Neural cell (in vitro differentiated cells): ENCODE measurements at regions not wholly inside any gene's neighbourhood (a gene's known extent, or its start where the extent isn't known, plus 50 kb on each side); places are given as distances from the start of the nearest gene placed in this dataset.

ENCODE experiments used
- H2AFZ ChIP-seq: fragments of 200-600, 300-800 bp; sonication (generic), shearing (Covaris generic); 2 replicates; pipeline ENCODE4 v1.6.0; 2014; ENCODE audit warnings: low read depth, mild to moderate bottlenecking, antibody characterized with exemption, low read length, moderate library complexity
- H3F3A ChIP-seq: fragments of 200-600 bp; shearing (Covaris generic); 2 replicates; pipeline ENCODE4 v1.6.1; 2016; ENCODE audit warnings: mild to moderate bottlenecking, moderate library complexity, mixed read lengths, antibody characterized with exemption, low read length; ENCODE audit not compliant: insufficient read depth, poor library complexity, severe bottlenecking
- H3K27ac ChIP-seq: fragments of 200-600, 300-800 bp; sonication (generic), shearing (Covaris generic); 2 replicates; pipeline ENCODE4 v1.5.1; 2014; ENCODE audit warnings: mild to moderate bottlenecking, low read length, moderate library complexity
- H3K27me3 ChIP-seq: fragments of 300-800, 200-600 bp; sonication (generic), shearing (Covaris generic); 2 replicates; pipeline ENCODE4 v1.6.0; 2014; ENCODE audit warnings: mild to moderate bottlenecking, low read depth, low read length, moderate library complexity; ENCODE audit not compliant: insufficient read depth
- H3K36me3 ChIP-seq: fragments of 300-800, 200-600 bp; sonication (generic), shearing (Covaris generic); 2 replicates; pipeline ENCODE4 v1.5.1; 2014; ENCODE audit warnings: mild to moderate bottlenecking, antibody characterized with exemption, low read length, moderate library complexity; ENCODE audit not compliant: insufficient read depth
- H3K4me2 ChIP-seq: fragments of 300-800, 200-600 bp; sonication (generic), shearing (Covaris generic); 2 replicates; pipeline ENCODE4 v1.6.0; 2014; ENCODE audit warnings: mild to moderate bottlenecking, low read length
- H3K4me3 ChIP-seq: fragments of 300-800, 200-600 bp; sonication (generic), shearing (Covaris generic); 2 replicates; pipeline ENCODE4 v1.5.1; 2014; ENCODE audit warnings: mild to moderate bottlenecking, low read length, moderate library complexity
- H3K79me2 ChIP-seq: fragments of 200-600 bp; shearing (Covaris generic); replicated peaks from 2 replicates; pipeline ENCODE4 v1.6.0; 2014; ENCODE audit warnings: mild to moderate bottlenecking, low read length, moderate library complexity; ENCODE audit not compliant: insufficient read depth
- H3K9ac ChIP-seq: fragments of 300-800, 200-600 bp; sonication (generic), shearing (Covaris generic); 2 replicates; pipeline ENCODE4 v1.6.1; 2016; ENCODE audit warnings: mild to moderate bottlenecking, low read length, mixed read lengths
- H3K9me2 ChIP-seq: fragments of 200-600 bp; shearing (Covaris generic); 2 replicates; pipeline ENCODE4 v1.6.1; 2016; ENCODE audit warnings: mild to moderate bottlenecking, low read length, mixed read lengths; ENCODE audit not compliant: insufficient read depth
- H3K9me3 ChIP-seq: fragments of 200-600, 300-800 bp; sonication (generic), shearing (Covaris generic); 2 replicates; pipeline ENCODE4 v1.6.1; 2016; ENCODE audit warnings: mild to moderate bottlenecking, mixed run types, low read length, moderate library complexity, mixed read lengths
- H4K20me1 ChIP-seq: fragments of 200-600 bp; shearing (Covaris generic); 2 replicates; pipeline ENCODE4 v1.6.1; 2016; ENCODE audit warnings: mild to moderate bottlenecking, mixed run types; ENCODE audit not compliant: insufficient read depth
- EP300 ChIP-seq: fragments of 450-650 bp; conservative IDR thresholded peaks from 2 replicates; pipeline ENCODE4 v1.6.1; 2014; ENCODE audit warnings: antibody characterized with exemption, mild to moderate bottlenecking, moderate library complexity; ENCODE audit not compliant: poor library complexity, severe bottlenecking
- EZH2 ChIP-seq: fragments of 200-600, 300-800 bp; shearing (Covaris generic), sonication (generic); IDR thresholded peaks from 2 replicates; pipeline ENCODE4 v1.6.1; 2014; ENCODE audit warnings: antibody characterized with exemption, low read length, borderline replicate concordance, mild to moderate bottlenecking; ENCODE audit not compliant: insufficient read depth, poor library complexity, severe bottlenecking
- MXI1 ChIP-seq: fragments of 450-650 bp; conservative IDR thresholded peaks from 2 replicates; pipeline ENCODE4 v1.6.1; 2014; ENCODE audit warnings: antibody characterized with exemption, mild to moderate bottlenecking; ENCODE audit not compliant: poor library complexity, severe bottlenecking
- POLR2AphosphoS5 ChIP-seq: IDR thresholded peaks from 2 replicates; pipeline ENCODE4 v1.6.1; 2012
- RAD21 ChIP-seq: fragments of 450-650 bp; conservative IDR thresholded peaks from 2 replicates; pipeline ENCODE4 v1.6.1; 2014; ENCODE audit warnings: antibody characterized with exemption, mild to moderate bottlenecking, moderate library complexity
- SMC3 ChIP-seq: fragments of 450-650 bp; conservative IDR thresholded peaks from 2 replicates; pipeline ENCODE4 v1.6.1; 2014; ENCODE audit warnings: antibody characterized with exemption, mild to moderate bottlenecking, moderate library complexity; ENCODE audit not compliant: poor library complexity
- TAF1 ChIP-seq: IDR thresholded peaks from 2 replicates; pipeline ENCODE4 v1.6.1; 2012; ENCODE audit warnings: low read depth
- TF ChIP-seq, protein P1 (sequence below): fragments of 450-650 bp; IDR thresholded peaks from 2 replicates; pipeline ENCODE4 v1.5.1; 2014; ENCODE audit warnings: antibody characterized with exemption, mild to moderate bottlenecking, moderate library complexity; ENCODE audit not compliant: poor library complexity, severe bottlenecking
- TF ChIP-seq, protein P2 (sequence below): IDR thresholded peaks from 2 replicates; pipeline ENCODE4 v1.6.1; 2012; ENCODE audit warnings: borderline replicate concordance

DNA sequence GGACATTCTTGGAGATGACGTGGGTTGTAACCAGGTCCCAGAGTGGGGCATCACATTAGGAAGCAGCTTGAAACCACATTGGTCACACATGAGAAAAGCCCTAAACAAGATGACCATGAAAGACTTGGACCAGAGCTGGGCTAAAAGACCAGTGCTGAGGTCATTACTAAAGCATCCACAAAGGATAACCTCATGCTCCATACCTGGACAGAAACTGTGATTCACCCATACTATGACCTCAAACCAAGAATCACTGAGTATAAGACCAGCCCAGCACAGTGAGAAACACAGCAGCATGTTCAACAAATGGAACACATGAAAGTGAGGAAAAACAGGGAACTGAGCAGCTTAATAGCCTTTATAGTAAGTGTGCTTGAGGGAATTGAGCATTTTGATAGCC lies 635.5 kb upstream of the NETO1 start:
- Histone ChIP-seq H3K4me3 (no peak overlapping the region), H3K79me2 (no peaks in the 10 kb centered on the region), H2AFZ (no peak overlapping the region), H3K9me3 (no peaks in the 10 kb centered on the region), H3K27me3 (no peaks in the 10 kb centered on the region), H3F3A (no peaks in the 10 kb centered on the region), H3K9me2 (no peaks in the 10 kb centered on the region), H3K27ac (no peak overlapping the region), H3K36me3 (no peaks in the 10 kb centered on the region), H3K4me2 (no peak overlapping the region), H3K9ac (no peak overlapping the region), H4K20me1 (no peaks in the 10 kb centered on the region)
- no peak for TF ChIP-seq TAF1
- TF ChIP-seq, protein P1, sequence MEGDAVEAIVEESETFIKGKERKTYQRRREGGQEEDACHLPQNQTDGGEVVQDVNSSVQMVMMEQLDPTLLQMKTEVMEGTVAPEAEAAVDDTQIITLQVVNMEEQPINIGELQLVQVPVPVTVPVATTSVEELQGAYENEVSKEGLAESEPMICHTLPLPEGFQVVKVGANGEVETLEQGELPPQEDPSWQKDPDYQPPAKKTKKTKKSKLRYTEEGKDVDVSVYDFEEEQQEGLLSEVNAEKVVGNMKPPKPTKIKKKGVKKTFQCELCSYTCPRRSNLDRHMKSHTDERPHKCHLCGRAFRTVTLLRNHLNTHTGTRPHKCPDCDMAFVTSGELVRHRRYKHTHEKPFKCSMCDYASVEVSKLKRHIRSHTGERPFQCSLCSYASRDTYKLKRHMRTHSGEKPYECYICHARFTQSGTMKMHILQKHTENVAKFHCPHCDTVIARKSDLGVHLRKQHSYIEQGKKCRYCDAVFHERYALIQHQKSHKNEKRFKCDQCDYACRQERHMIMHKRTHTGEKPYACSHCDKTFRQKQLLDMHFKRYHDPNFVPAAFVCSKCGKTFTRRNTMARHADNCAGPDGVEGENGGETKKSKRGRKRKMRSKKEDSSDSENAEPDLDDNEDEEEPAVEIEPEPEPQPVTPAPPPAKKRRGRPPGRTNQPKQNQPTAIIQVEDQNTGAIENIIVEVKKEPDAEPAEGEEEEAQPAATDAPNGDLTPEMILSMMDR, result no peak
- no peak for TF ChIP-seq EP300
- no peak for TF ChIP-seq SMC3
- TF ChIP-seq, protein P2, sequence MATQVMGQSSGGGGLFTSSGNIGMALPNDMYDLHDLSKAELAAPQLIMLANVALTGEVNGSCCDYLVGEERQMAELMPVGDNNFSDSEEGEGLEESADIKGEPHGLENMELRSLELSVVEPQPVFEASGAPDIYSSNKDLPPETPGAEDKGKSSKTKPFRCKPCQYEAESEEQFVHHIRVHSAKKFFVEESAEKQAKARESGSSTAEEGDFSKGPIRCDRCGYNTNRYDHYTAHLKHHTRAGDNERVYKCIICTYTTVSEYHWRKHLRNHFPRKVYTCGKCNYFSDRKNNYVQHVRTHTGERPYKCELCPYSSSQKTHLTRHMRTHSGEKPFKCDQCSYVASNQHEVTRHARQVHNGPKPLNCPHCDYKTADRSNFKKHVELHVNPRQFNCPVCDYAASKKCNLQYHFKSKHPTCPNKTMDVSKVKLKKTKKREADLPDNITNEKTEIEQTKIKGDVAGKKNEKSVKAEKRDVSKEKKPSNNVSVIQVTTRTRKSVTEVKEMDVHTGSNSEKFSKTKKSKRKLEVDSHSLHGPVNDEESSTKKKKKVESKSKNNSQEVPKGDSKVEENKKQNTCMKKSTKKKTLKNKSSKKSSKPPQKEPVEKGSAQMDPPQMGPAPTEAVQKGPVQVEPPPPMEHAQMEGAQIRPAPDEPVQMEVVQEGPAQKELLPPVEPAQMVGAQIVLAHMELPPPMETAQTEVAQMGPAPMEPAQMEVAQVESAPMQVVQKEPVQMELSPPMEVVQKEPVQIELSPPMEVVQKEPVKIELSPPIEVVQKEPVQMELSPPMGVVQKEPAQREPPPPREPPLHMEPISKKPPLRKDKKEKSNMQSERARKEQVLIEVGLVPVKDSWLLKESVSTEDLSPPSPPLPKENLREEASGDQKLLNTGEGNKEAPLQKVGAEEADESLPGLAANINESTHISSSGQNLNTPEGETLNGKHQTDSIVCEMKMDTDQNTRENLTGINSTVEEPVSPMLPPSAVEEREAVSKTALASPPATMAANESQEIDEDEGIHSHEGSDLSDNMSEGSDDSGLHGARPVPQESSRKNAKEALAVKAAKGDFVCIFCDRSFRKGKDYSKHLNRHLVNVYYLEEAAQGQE, result no peak
- no peak for TF ChIP-seq RAD21

DNA sequence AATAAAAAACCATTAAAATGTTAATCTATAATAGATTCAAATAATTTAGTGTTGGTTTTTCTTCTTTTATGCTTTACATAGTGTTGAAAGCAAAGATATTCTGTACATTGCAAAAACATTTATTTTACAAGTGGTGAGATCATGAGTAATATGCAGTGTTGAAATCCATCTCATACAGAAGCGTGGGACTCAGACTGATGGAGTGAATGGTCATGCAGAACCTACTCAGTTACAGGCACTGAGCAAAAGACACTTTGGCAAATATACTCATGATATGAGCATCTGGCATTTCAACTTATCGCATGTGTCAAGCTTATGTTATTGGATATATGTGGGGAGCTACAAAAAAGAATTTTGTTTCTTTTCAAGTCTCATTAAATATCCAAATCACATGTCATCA lies 620.2 kb upstream of the NETO1 start:
- no peaks in the 10 kb centered on the region for H3K9me3 ChIP-seq
- no peaks in the 10 kb centered on the region for H3K36me3 ChIP-seq
- H3K4me3 ChIP-seq, result no peak overlapping the region
- no peaks in the 10 kb centered on the region for H3F3A ChIP-seq
- H2AFZ ChIP-seq, result no peak overlapping the region
- no peaks in the 10 kb centered on the region for H3K27me3 ChIP-seq
- no peaks in the 10 kb centered on the region for H3K79me2 ChIP-seq
- H4K20me1 ChIP-seq, result no peaks in the 10 kb centered on the region
- no peak overlapping the region for H3K9ac ChIP-seq
- TF ChIP-seq, protein P2, result no peak
- no peak for TF ChIP-seq MXI1
- no peak for TF ChIP-seq EZH2
- no peak for TF ChIP-seq TAF1
- TF ChIP-seq, protein P1, result no peak
- no peak for TF ChIP-seq SMC3
- TF ChIP-seq EP300, result no peak
- no peak for TF ChIP-seq POLR2AphosphoS5
- no peak overlapping the region for H3K27ac ChIP-seq
- H3K9me2 ChIP-seq, result no peaks in the 10 kb centered on the region
- no peak overlapping the region for H3K4me2 ChIP-seq
